NT2/D1 (cell line): ENCODE measurements at regions not wholly inside any gene's neighbourhood (a gene's known extent, or its start where the extent isn't known, plus 50 kb on each side); places are given as distances from the start of the nearest gene placed in this dataset.

ENCODE experiments used
- DNase-seq: peaks from one replicate; pipeline ENCODE4 v3.0.0-alpha.2; 2011; ENCODE audit warnings: low read depth, low spot score
- H3K27me3 ChIP-seq: 2 replicates; pipeline ENCODE4 v1.6.0; 2011; ENCODE audit warnings: mild to moderate bottlenecking; ENCODE audit not compliant: insufficient read length, insufficient read depth
- H3K36me3 ChIP-seq: 2 replicates; pipeline ENCODE4 v1.6.1; 2011; ENCODE audit warnings: mild to moderate bottlenecking, low read length, mixed read lengths; ENCODE audit not compliant: insufficient read depth, insufficient read length
- H3K4me1 ChIP-seq: 2 replicates; pipeline ENCODE4 v1.5.1; 2011; ENCODE audit not compliant: insufficient read depth, insufficient read length
- H3K4me3 ChIP-seq: 2 replicates; pipeline ENCODE4 v1.5.1; 2011; ENCODE audit warnings: low read depth; ENCODE audit not compliant: insufficient read length
- H3K9ac ChIP-seq: 2 replicates; pipeline ENCODE4 v1.6.0; 2011; ENCODE audit warnings: low read depth; ENCODE audit not compliant: insufficient read length
- H3K9me3 ChIP-seq: 2 replicates; pipeline ENCODE4 v1.5.1; 2011; ENCODE audit warnings: mild to moderate bottlenecking, low read length; ENCODE audit not compliant: insufficient read depth
- SUZ12 ChIP-seq: IDR thresholded peaks from 2 replicates; pipeline ENCODE4 v1.6.1; 2011; ENCODE audit not compliant: insufficient read length, insufficient read depth; ENCODE audit errors: extremely low read depth
- YY1 ChIP-seq: IDR thresholded peaks from 2 replicates; pipeline ENCODE4 v1.6.1; 2011; ENCODE audit not compliant: insufficient read length, insufficient read depth
- ZNF274 ChIP-seq: IDR thresholded peaks from 2 replicates; pipeline ENCODE4 v1.6.1; 2011; ENCODE audit warnings: mild to moderate bottlenecking, low read depth, low read length

DNA sequence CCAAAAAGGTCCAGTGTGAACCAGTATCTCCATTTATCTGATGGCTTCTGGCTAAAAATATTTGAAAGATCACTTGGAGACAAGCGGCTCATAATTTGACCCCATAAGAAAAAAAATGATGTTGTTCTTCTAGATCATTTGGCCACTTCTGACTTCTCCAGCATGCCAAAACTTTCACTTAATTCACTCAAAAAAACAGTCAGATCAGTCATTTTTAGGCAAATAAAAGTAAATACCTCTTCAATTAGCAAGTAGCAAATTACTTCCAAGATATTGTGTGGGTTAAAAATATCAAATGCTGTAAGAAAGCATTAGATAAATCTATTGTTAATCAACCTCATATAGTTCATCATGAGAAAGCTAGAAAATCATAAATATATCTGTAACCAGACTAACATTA lies 106.0 kb downstream of the ZC3H11B start:
- TF ChIP-seq SUZ12 (no peak), YY1 (no peak)
- H3K9me3 ChIP-seq: no peaks in the 10 kb centered on the region
- no peaks in the 10 kb centered on the region for H3K4me1 ChIP-seq
- H3K9ac ChIP-seq: no peak overlapping the region
- H3K4me3 ChIP-seq: no peak overlapping the region
- H3K36me3 ChIP-seq: no peaks in the 10 kb centered on the region
- DNase-seq: no peak
- no peaks in the 10 kb centered on the region for H3K27me3 ChIP-seq

DNA sequence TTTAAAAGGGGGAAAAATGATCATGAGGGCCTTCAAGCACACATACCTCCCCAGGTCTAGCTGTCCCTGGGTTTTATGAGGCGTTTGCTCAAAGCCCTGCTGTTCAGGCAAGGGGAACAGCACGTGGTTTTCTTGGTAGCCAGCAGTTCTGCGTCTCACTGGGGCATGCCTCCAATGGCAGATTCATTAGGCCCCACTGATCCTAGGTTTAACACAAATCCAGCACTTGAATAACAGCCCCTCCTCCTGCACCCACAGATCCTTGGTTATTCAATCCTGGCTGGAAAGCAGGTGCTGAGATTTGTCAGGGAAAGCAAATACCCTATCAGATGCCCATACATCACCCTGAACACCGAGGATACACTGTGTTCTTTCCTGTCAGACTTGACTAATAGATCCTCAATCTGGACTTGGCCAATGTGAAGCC lies 106.4 kb downstream of the ZC3H11B start:
- no peak for DNase-seq
- TF ChIP-seq SUZ12: no peak
- no peak for TF ChIP-seq YY1
- TF ChIP-seq ZNF274: no peak
- no peak overlapping the region for H3K9ac ChIP-seq
- no peaks in the 10 kb centered on the region for H3K9me3 ChIP-seq
- no peaks in the 10 kb centered on the region for H3K36me3 ChIP-seq
- no peak overlapping the region for H3K4me3 ChIP-seq
- no peaks in the 10 kb centered on the region for H3K27me3 ChIP-seq
- H3K4me1 ChIP-seq: no peaks in the 10 kb centered on the region

DNA sequence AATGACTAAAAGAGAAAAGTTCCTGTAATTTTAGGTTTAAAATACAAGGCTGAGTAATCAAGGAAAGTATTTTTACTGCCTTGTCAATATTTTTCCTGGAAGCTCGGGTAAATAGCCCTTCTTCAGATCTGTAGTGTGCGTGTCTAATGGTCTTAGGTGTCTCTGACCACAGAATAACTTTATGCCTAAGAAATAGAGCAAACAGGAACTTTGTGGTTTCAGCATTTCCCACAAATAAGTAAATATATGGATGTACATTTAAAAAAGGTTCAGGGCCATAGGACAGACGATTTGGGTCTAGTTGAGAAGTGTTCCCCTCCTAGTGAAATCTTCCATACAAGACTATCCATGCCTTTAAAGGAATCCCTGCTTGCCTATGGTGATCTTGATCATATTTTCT lies 107.0 kb downstream of the ZC3H11B start:
- no peak overlapping the region for H3K4me3 ChIP-seq
- H3K27me3 ChIP-seq: no peaks in the 10 kb centered on the region
- no peak for TF ChIP-seq ZNF274
- H3K9ac ChIP-seq: no peak overlapping the region
- no peaks in the 10 kb centered on the region for H3K36me3 ChIP-seq
- no peaks in the 10 kb centered on the region for H3K4me1 ChIP-seq
- DNase-seq: no peak
- no peaks in the 10 kb centered on the region for H3K9me3 ChIP-seq

DNA sequence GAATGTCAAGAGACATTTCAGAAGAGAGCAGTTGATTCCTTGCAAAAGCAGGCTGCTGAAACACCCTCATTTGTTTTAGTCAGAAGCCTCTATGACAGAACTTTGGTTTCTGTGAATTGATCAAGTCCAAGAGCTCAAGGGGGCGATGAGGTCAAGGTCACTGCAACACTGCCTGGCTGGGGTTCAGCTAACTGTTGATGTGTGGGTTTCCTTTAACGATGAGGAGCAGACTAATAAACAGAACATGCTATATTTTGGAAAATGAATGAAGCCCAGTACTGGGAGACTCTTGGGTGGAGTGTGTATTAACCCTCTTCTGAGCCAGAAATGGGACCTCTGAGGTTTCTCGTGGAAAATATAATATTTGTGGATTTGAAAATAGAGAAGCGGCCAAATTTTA lies 109.3 kb downstream of the ZC3H11B start:
- DNase-seq: no peak
- Histone ChIP-seq H3K9me3 (no peaks in the 10 kb centered on the region), H3K27me3 (no peaks in the 10 kb centered on the region), H3K36me3 (no peaks in the 10 kb centered on the region), H3K4me1 (no peaks in the 10 kb centered on the region), H3K4me3 (no peak overlapping the region), H3K9ac (no peak overlapping the region)
- TF ChIP-seq SUZ12 (no peak), ZNF274 (no peak), YY1 (no peak)

DNA sequence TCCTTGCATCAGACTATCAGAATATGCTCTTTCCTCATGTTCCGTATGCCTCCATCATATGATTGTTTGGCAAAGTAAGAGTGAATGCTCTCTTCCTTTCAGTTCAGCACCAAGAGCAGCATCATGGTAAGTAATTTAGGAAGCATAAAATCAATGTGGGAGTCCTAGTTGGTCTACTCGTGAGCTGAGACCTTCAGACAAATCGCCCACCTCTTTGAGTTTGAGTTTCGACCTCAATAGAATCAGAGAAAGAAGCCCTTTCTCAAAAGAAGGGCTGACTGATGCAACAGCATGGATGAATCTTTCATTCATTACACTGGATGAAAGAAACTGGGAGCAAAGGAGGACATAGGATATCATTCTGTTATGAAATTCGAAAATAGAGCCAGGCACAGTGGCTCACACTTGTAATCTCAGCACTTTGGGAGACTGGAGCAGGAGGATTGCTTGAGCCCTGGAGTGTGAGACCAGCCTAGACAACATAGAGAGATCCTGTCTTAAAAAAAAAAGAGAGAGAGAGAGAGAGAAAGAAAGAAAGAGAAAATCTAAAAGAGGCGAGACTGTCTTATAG lies 112.5 kb downstream of the ZC3H11B start:
- Histone ChIP-seq H3K27me3 (no peaks in the 10 kb centered on the region), H3K4me3 (no peak overlapping the region), H3K9ac (no peak overlapping the region), H3K4me1 (no peaks in the 10 kb centered on the region), H3K36me3 (no peaks in the 10 kb centered on the region), H3K9me3 (no peaks in the 10 kb centered on the region)
- DNase-seq: no peak
- TF ChIP-seq SUZ12: no peak
- no peak for TF ChIP-seq YY1
- TF ChIP-seq ZNF274: no peak

DNA sequence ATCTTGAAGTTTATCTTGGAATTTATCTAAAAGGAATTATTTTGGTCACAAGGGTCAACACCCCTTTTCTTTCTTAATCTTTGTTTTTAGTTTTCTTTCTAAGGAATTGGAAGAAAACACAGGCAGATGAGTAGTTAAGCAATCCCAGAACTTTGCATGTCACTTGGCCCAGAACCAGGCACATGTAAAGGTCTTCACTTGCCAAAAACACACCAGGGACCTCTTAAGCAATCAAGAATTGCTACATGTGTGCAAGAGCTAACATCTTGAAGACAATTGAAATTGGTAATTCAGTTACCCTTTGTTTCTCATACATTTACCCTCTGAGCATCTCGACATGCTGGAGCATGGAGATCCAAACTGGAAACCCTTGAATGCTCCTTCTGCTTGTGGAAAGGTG lies 114.2 kb downstream of the ZC3H11B start:
- no peaks in the 10 kb centered on the region for H3K9me3 ChIP-seq
- no peak for DNase-seq
- no peaks in the 10 kb centered on the region for H3K27me3 ChIP-seq
- no peaks in the 10 kb centered on the region for H3K4me1 ChIP-seq
- H3K4me3 ChIP-seq: no peak overlapping the region
- TF ChIP-seq YY1: no peak
- H3K36me3 ChIP-seq: no peaks in the 10 kb centered on the region
- H3K9ac ChIP-seq: no peak overlapping the region

DNA sequence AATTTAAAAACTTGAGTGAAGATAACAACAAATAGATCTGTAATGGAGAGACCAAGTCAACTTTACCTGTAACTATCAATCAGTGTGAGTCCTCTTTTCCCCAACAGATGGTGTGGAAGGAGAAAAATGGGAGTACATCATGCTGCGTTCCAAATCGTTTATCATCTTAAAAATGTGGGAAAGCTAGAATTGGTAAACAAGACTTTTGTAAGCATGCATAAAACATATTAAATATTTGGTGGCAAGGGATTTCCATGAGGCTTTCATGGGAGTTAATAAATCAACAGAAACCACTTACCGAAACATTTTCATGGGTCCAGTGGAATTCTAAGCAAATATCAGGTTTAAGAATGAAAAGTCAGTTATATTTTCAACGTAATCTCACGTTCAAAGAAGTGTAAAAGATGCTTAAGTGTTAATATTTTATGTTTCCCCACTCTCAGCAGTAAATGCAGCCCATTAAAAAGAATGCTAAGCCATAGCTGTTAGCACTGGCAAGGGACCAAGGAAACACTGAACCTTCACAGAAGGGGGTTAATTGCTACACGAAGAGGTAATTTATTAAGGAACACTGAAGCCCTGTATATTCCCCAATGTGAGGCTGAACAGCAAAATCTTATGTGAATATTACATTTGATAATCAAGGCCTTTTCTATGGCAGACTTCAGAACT lies 117.0 kb downstream of the ZC3H11B start:
- H3K9ac ChIP-seq: no peak overlapping the region
- TF ChIP-seq ZNF274 (no peak), YY1 (no peak), SUZ12 (no peak)
- no peaks in the 10 kb centered on the region for H3K4me1 ChIP-seq
- no peaks in the 10 kb centered on the region for H3K36me3 ChIP-seq
- no peaks in the 10 kb centered on the region for H3K27me3 ChIP-seq
- H3K9me3 ChIP-seq: no peaks in the 10 kb centered on the region
- no peak overlapping the region for H3K4me3 ChIP-seq
- no peak for DNase-seq
